ENCODE measurements at regions not wholly inside any gene's neighbourhood (a gene's known extent, or its start where the extent isn't known, plus 50 kb on each side); places are given as distances from the start of the nearest gene placed in this dataset.
A peak's percentile ranks its signal among the peaks of the same experiment; 100 is the strongest.

- Histone ChIP-seq H3K4me3 (no peak overlapping the region), H3K27ac (no peak overlapping the region)
- DNase-seq, result no peak
Measured at GRCh38 chr2:164115806-164116205, 380.0 kb upstream of the FIGN start.

GRCh38 chr2:164114937-164115336 lies 379.1 kb upstream of the FIGN start:
- no peak overlapping the region for H3K27ac ChIP-seq
- H3K4me3 ChIP-seq, result no peak overlapping the region
- no peaks in the 10 kb centered on the region for H3K9me3 ChIP-seq (replicated peaks)
- H3K27me3 ChIP-seq, result no peaks in the 10 kb centered on the region
- H3K36me3 ChIP-seq, result no peaks in the 10 kb centered on the region
- DNase-seq, result no peak
- H3K4me1 ChIP-seq, result no peaks in the 10 kb centered on the region

More at GRCh38 chr2:164115806-164116205, 380.0 kb upstream of the FIGN start:
- no peaks in the 10 kb centered on the region for H3K27me3 ChIP-seq
- H3K36me3 ChIP-seq, result no peaks in the 10 kb centered on the region
- H3K9me3 ChIP-seq (replicated peaks), result no peaks in the 10 kb centered on the region
- H3K4me1 ChIP-seq, result no peaks in the 10 kb centered on the region

- H3K27me3 ChIP-seq, result no peaks in the 10 kb centered on the region
- H3K4me1 ChIP-seq, result no peaks in the 10 kb centered on the region
- H3K27ac ChIP-seq, result no peak overlapping the region
- no peak overlapping the region for H3K4me3 ChIP-seq
- H3K9me3 ChIP-seq (replicated peaks), result no peaks in the 10 kb centered on the region
- DNase-seq, result no peak
- H3K36me3 ChIP-seq, result no peaks in the 10 kb centered on the region
Measured at GRCh38 chr2:164112105-164112504, 376.3 kb upstream of the FIGN start.

- no peaks in the 10 kb centered on the region for H3K4me1 ChIP-seq
- DNase-seq, result no peak
- no peak overlapping the region for H3K4me3 ChIP-seq
- H3K9me3 ChIP-seq (replicated peaks), result no peaks in the 10 kb centered on the region
- no peak overlapping the region for H3K27ac ChIP-seq
- no peaks in the 10 kb centered on the region for H3K36me3 ChIP-seq
- no peaks in the 10 kb centered on the region for H3K27me3 ChIP-seq
Measured at GRCh38 chr2:164110515-164110914, 374.7 kb upstream of the FIGN start.

- H3K27ac ChIP-seq, result no peak overlapping the region
- H3K27me3 ChIP-seq, result no peaks in the 10 kb centered on the region
- no peak overlapping the region for H3K4me3 ChIP-seq
- H3K4me1 ChIP-seq, result no peaks in the 10 kb centered on the region
- DNase-seq, result no peak
- H3K9me3 ChIP-seq (replicated peaks), result no peaks in the 10 kb centered on the region
- H3K36me3 ChIP-seq, result no peaks in the 10 kb centered on the region
Measured at GRCh38 chr2:164109006-164109405, 373.2 kb upstream of the FIGN start.

GRCh38 chr2:164103271-164103670 lies 367.5 kb upstream of the FIGN start:
- no peaks in the 10 kb centered on the region for H3K36me3 ChIP-seq
- no peaks in the 10 kb centered on the region for H3K4me1 ChIP-seq
- no peaks in the 10 kb centered on the region for H3K9me3 ChIP-seq (replicated peaks)
- no peak for DNase-seq
- no peak overlapping the region for H3K27ac ChIP-seq
- no peaks in the 10 kb centered on the region for H3K27me3 ChIP-seq
- H3K4me3 ChIP-seq, result no peak overlapping the region

GRCh38 chr2:164102366-164102765 lies 366.6 kb upstream of the FIGN start:
- no peak for DNase-seq
- Histone ChIP-seq H3K36me3 (no peaks in the 10 kb centered on the region), H3K27me3 (no peaks in the 10 kb centered on the region), H3K4me1 (no peaks in the 10 kb centered on the region), H3K4me3 (no peak overlapping the region), H3K27ac (no peak overlapping the region), H3K9me3 (replicated peaks) (no peaks in the 10 kb centered on the region)

- no peaks in the 10 kb centered on the region for H3K36me3 ChIP-seq
Measured at GRCh38 chr2:164091673-164092072, 355.9 kb upstream of the FIGN start.

GRCh38 chr2:164090533-164090932 lies 354.7 kb upstream of the FIGN start:
- DNase-seq, result no peak
- no peak overlapping the region for H3K27ac ChIP-seq
- no peaks in the 10 kb centered on the region for H3K9me3 ChIP-seq (replicated peaks)

More at GRCh38 chr2:164091673-164092072, 355.9 kb upstream of the FIGN start:
- no peaks in the 10 kb centered on the region for H3K4me1 ChIP-seq
- H3K4me3 ChIP-seq, result no peak overlapping the region
- H3K27me3 ChIP-seq, result no peaks in the 10 kb centered on the region
- H3K27ac ChIP-seq, result no peak overlapping the region
- no peak for DNase-seq
- H3K9me3 ChIP-seq (replicated peaks), result no peaks in the 10 kb centered on the region

GRCh38 chr2:164084066-164084465 lies 348.3 kb upstream of the FIGN start:
- no peaks in the 10 kb centered on the region for H3K4me1 ChIP-seq
- no peak overlapping the region for H3K27ac ChIP-seq
- no peaks in the 10 kb centered on the region for H3K9me3 ChIP-seq (replicated peaks)
- H3K4me3 ChIP-seq, result no peak overlapping the region
- no peak for DNase-seq
- H3K36me3 ChIP-seq, result no peaks in the 10 kb centered on the region
- H3K27me3 ChIP-seq, result no peaks in the 10 kb centered on the region

More at GRCh38 chr2:164090533-164090932, 354.7 kb upstream of the FIGN start:
- H3K4me3 ChIP-seq, result no peak overlapping the region
- no peaks in the 10 kb centered on the region for H3K4me1 ChIP-seq
- H3K27me3 ChIP-seq, result no peaks in the 10 kb centered on the region
- H3K36me3 ChIP-seq, result no peaks in the 10 kb centered on the region

GRCh38 chr2:164080486-164080885 lies 344.7 kb upstream of the FIGN start:
- DNase-seq, result no peak
- no peaks in the 10 kb centered on the region for H3K9me3 ChIP-seq (replicated peaks)
- H3K27me3 ChIP-seq, result no peaks in the 10 kb centered on the region
- no peaks in the 10 kb centered on the region for H3K36me3 ChIP-seq
- no peaks in the 10 kb centered on the region for H3K4me1 ChIP-seq
- H3K4me3 ChIP-seq, result no peak overlapping the region
- no peak overlapping the region for H3K27ac ChIP-seq

GRCh38 chr2:164079258-164079657 lies 343.4 kb upstream of the FIGN start:
- H3K4me3 ChIP-seq, result no peak overlapping the region
- H3K27ac ChIP-seq, result no peak overlapping the region
- DNase-seq, result no peak

GRCh38 chr2:164078421-164078820 lies 342.6 kb upstream of the FIGN start:
- no peaks in the 10 kb centered on the region for H3K4me1 ChIP-seq
- H3K4me3 ChIP-seq, result no peak overlapping the region
- H3K9me3 ChIP-seq (replicated peaks), result no peaks in the 10 kb centered on the region

More at GRCh38 chr2:164079258-164079657, 343.4 kb upstream of the FIGN start:
- Histone ChIP-seq H3K27me3 (no peaks in the 10 kb centered on the region), H3K4me1 (no peaks in the 10 kb centered on the region), H3K9me3 (replicated peaks) (no peaks in the 10 kb centered on the region), H3K36me3 (no peaks in the 10 kb centered on the region)

GRCh38 chr2:164073101-164074074 lies 337.6 kb upstream of the FIGN start:
- H3K36me3 ChIP-seq, result no peaks in the 10 kb centered on the region
- no peak overlapping the region for H3K27ac ChIP-seq
- no peaks in the 10 kb centered on the region for H3K4me1 ChIP-seq
- H3K9me3 ChIP-seq (replicated peaks), result no peaks in the 10 kb centered on the region
- H3K4me3 ChIP-seq, result no peak overlapping the region
- DNase-seq, result peak; percentile 3 to 16
- no peaks in the 10 kb centered on the region for H3K27me3 ChIP-seq

More at GRCh38 chr2:164078421-164078820, 342.6 kb upstream of the FIGN start:
- DNase-seq, result no peak
- Histone ChIP-seq H3K27ac (no peak overlapping the region), H3K27me3 (no peaks in the 10 kb centered on the region), H3K36me3 (no peaks in the 10 kb centered on the region)

GRCh38 chr2:164069540-164069939 lies 333.7 kb upstream of the FIGN start:
- H3K27me3 ChIP-seq, result no peaks in the 10 kb centered on the region
- no peak overlapping the region for H3K27ac ChIP-seq
- no peak overlapping the region for H3K4me3 ChIP-seq
- H3K9me3 ChIP-seq (replicated peaks), result no peaks in the 10 kb centered on the region
- H3K36me3 ChIP-seq, result no peaks in the 10 kb centered on the region
- H3K4me1 ChIP-seq, result no peaks in the 10 kb centered on the region
- DNase-seq, result no peak

- H3K36me3 ChIP-seq, result no peaks in the 10 kb centered on the region
Measured at GRCh38 chr2:164068063-164068462, 332.3 kb upstream of the FIGN start.

More at GRCh38 chr2:164068063-164068462, 332.3 kb upstream of the FIGN start:
- no peak overlapping the region for H3K4me3 ChIP-seq
- H3K27ac ChIP-seq, result no peak overlapping the region
- no peaks in the 10 kb centered on the region for H3K4me1 ChIP-seq
- no peaks in the 10 kb centered on the region for H3K9me3 ChIP-seq (replicated peaks)
- no peaks in the 10 kb centered on the region for H3K27me3 ChIP-seq
- DNase-seq, result no peak

Data from SJCRH30 (cell line).